IMR-90 (cell line): ENCODE measurements at regions not wholly inside any gene's neighbourhood (a gene's known extent, or its start where the extent isn't known, plus 50 kb on each side); places are given as distances from the start of the nearest gene placed in this dataset.

ENCODE experiments used
- MXI1 ChIP-seq: IDR thresholded peaks from 2 replicates; pipeline ENCODE4 v1.6.1; 2012; ENCODE audit warnings: low read depth, mild to moderate bottlenecking, low read length, moderate library complexity, borderline replicate concordance
- POLR2A ChIP-seq: IDR thresholded peaks from 2 replicates; pipeline ENCODE4 v1.6.1; 2012; ENCODE audit warnings: mild to moderate bottlenecking, low read depth, low read length
- SMC3 ChIP-seq: fragments of 150-350 bp; IDR thresholded peaks from 2 replicates; pipeline ENCODE4 v1.6.1; 2016; ENCODE audit warnings: low read depth, mild to moderate bottlenecking, antibody characterized with exemption, low read length, moderate library complexity
- TF ChIP-seq, protein P1 (sequence below): conservative IDR thresholded peaks from 2 replicates; pipeline ENCODE4 v1.5.1; 2012; ENCODE audit warnings: mild to moderate bottlenecking, low read depth, low read length, improper control_type of control experiment

DNA sequence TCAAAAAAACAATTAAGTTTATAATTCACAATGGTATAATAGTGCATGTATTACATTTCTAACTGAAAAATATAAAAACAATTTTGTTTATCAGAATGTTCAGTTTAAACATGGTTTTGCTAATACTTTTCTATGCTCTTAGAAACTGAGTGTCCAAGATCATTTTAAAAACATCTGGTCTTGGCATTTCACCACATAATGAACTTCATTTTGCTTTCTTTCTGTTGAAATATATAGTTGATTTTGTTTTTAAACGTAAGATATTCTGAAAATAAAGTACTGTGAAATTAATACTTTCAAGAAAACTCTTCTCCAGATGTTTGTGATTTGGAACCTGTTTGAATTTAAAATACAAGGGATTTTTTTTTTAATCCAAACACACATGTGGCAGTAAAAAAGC, 264.4 kb downstream of the COL12A1 start:
- TF ChIP-seq SMC3 (no peak), POLR2A (no peak), MXI1 (no peak)
- TF ChIP-seq, protein P1, sequence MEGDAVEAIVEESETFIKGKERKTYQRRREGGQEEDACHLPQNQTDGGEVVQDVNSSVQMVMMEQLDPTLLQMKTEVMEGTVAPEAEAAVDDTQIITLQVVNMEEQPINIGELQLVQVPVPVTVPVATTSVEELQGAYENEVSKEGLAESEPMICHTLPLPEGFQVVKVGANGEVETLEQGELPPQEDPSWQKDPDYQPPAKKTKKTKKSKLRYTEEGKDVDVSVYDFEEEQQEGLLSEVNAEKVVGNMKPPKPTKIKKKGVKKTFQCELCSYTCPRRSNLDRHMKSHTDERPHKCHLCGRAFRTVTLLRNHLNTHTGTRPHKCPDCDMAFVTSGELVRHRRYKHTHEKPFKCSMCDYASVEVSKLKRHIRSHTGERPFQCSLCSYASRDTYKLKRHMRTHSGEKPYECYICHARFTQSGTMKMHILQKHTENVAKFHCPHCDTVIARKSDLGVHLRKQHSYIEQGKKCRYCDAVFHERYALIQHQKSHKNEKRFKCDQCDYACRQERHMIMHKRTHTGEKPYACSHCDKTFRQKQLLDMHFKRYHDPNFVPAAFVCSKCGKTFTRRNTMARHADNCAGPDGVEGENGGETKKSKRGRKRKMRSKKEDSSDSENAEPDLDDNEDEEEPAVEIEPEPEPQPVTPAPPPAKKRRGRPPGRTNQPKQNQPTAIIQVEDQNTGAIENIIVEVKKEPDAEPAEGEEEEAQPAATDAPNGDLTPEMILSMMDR: no peak
